K562 (cell line): ENCODE measurements at regions not wholly inside any gene's neighbourhood (a gene's known extent, or its start where the extent isn't known, plus 50 kb on each side); places are given as distances from the start of the nearest gene placed in this dataset.

Experiments used
- ATAC-seq: fragments of 200-7000 bp; cut with Tn5 transposase; 3 replicates; pipeline ENCODE4 v1.9.1; 2020; ENCODE audit warnings: moderate library complexity
- BruUV-seq: library from RNA; stranded (reverse); fragments of 400-500 nt; replicated peaks from 2 replicates; lab custom pipeline; 2021; lab: Mats Ljungman, UMichigan
- CTCF ChIA-PET: fragments of 300-600 bp; formaldehyde crosslinking; extraction: SDS; loops from one replicate; lab custom pipeline; 2021; ENCODE audit warnings: low intra/inter-chr PET ratio; lab: Yijun Ruan, JAX
- POLR2A ChIA-PET: fragments of 300-600, 350-650 bp; sonication (Branson Sonifier 250); formaldehyde crosslinking; extraction: SDS; loops from one replicate; lab custom pipeline; 2021; ENCODE audit warnings: antibody characterized with exemption, inconsistent platforms; lab: Yijun Ruan, JAX
- DNase-seq, 4 experiments: peaks; one replicate each; pipeline versions ENCODE4 v3.0.0 to v3.0.0-alpha.2; 2011 to 2018; ENCODE audit warnings: low spot score in 3 of 4, mixed read lengths in 3 of 4; ENCODE audit errors: extremely low read depth in 1 of 4
- FAIRE-seq: peaks from 2 replicates; lab custom pipeline; 2011; peaks lifted over from hg19 to GRCh38; lab: Jason Lieb, UNC
- H2AFZ ChIP-seq: 2 replicates; pipeline ENCODE4 v1.6.0; 2011; ENCODE audit warnings: low read depth, low read length, control low read depth, inconsistent platforms
- H3K27ac ChIP-seq: fragments of 200-600 bp; 3 replicates; pipeline ENCODE4 v1.8.0; 2011; ENCODE audit warnings: low read depth, mild to moderate bottlenecking, control low read depth, inconsistent platforms, low read length, moderate library complexity, mixed read lengths; ENCODE audit errors: extremely low read depth
- H3K27me3 ChIP-seq, 2 experiments: fragments of 300-600 bp in 1 of 2; 2 replicates in 1 of 2; 3 replicates in 1 of 2; pipeline versions ENCODE4 v1.6.0 to v1.8.0; 2011; ENCODE audit warnings: inconsistent platforms in 2 of 2, low read length in 2 of 2, mild to moderate bottlenecking in 1 of 2, mixed read lengths in 1 of 2, moderate library complexity in 1 of 2; ENCODE audit not compliant: control insufficient read depth in 2 of 2, insufficient read depth in 2 of 2
- H3K36me3 ChIP-seq: fragments of 300-600 bp; 3 replicates; pipeline ENCODE4 v1.8.0; 2011; ENCODE audit warnings: mild to moderate bottlenecking, low read length, inconsistent platforms; ENCODE audit not compliant: control insufficient read depth, insufficient read depth
- H3K4me1 ChIP-seq, 2 experiments: fragments of 200-600 bp in 1 of 2; replicated peaks in 1 of 2; 2 replicates in 1 of 2; 3 replicates in 1 of 2; pipeline versions ENCODE4 v1.5.1 to v1.8.0; 2011; ENCODE audit warnings: inconsistent platforms in 2 of 2, low read length in 2 of 2, mild to moderate bottlenecking in 1 of 2, mixed read lengths in 1 of 2, moderate library complexity in 1 of 2; ENCODE audit not compliant: control insufficient read depth in 2 of 2, insufficient read depth in 2 of 2
- H3K4me2 ChIP-seq: 2 replicates; pipeline ENCODE4 v1.6.1; 2011; ENCODE audit warnings: low read length, control low read depth, inconsistent platforms, mixed read lengths; ENCODE audit not compliant: insufficient read depth
- H3K4me3 ChIP-seq: fragments of 200-600 bp; sonication (generic), shearing (Covaris generic); 2 replicates; pipeline ENCODE4 v1.5.1; 2016; ENCODE audit warnings: control low read depth, inconsistent platforms
- H3K79me2 ChIP-seq: fragments of 200-600 bp; 3 replicates; pipeline ENCODE4 v1.8.0; 2011; ENCODE audit warnings: low read length, inconsistent platforms; ENCODE audit not compliant: control insufficient read depth, insufficient read depth
- H3K9ac ChIP-seq, 2 experiments: 2 replicates each; pipeline versions ENCODE4 v1.6.0 to v1.6.1; 2011; ENCODE audit warnings: low read depth in 2 of 2, low read length in 2 of 2, control low read depth in 1 of 2, inconsistent platforms in 1 of 2, mild to moderate bottlenecking in 1 of 2, mixed read lengths in 1 of 2; ENCODE audit not compliant: insufficient read depth in 1 of 2
- H3K9me1 ChIP-seq: one replicate; pipeline ENCODE4 v1.6.0; 2011; ENCODE audit warnings: inconsistent platforms, mild to moderate bottlenecking, low read length, moderate library complexity; ENCODE audit not compliant: control insufficient read depth, insufficient read depth
- H3K9me3 ChIP-seq: replicated peaks from 2 replicates; pipeline ENCODE4 v1.5.1; 2011; ENCODE audit warnings: low read depth, low read length, inconsistent platforms; ENCODE audit not compliant: control insufficient read depth, insufficient read depth
- H4K20me1 ChIP-seq: replicated peaks from 2 replicates; pipeline ENCODE4 v1.6.1; 2011; ENCODE audit warnings: low read length, inconsistent platforms, mixed read lengths; ENCODE audit not compliant: control insufficient read depth, insufficient read depth
- CBFA2T3 ChIP-seq: fragments of 450-650 bp; IDR thresholded peaks from 2 replicates; pipeline ENCODE4 v1.6.1; 2017
- HDAC8 ChIP-seq: fragments of 450-650 bp; IDR thresholded peaks from 2 replicates; pipeline ENCODE4 v1.6.1; 2016; ENCODE audit warnings: mild to moderate bottlenecking, missing genetic modification characterization, moderate library complexity, missing compliant biosample characterization
- JUNB ChIP-seq: fragments of 450-650 bp; formaldehyde crosslinking; conservative IDR thresholded peaks from 2 replicates; pipeline ENCODE4 v1.4.0; 2020; ENCODE audit warnings: mild to moderate bottlenecking
- KDM1A ChIP-seq, 2 experiments: fragments of 450-650 bp; IDR thresholded peaks; 2 replicates each; pipeline ENCODE4 v1.6.1; 2016; ENCODE audit warnings: mild to moderate bottlenecking in 2 of 2
- MAFG ChIP-seq: fragments of 450-650 bp; conservative IDR thresholded peaks from 2 replicates; pipeline ENCODE4 v1.6.1; 2016; ENCODE audit warnings: missing genetic modification characterization, missing compliant biosample characterization
- SMC3 ChIP-seq: conservative IDR thresholded peaks from 2 replicates; pipeline ENCODE4 v1.6.1; 2011; ENCODE audit warnings: low read depth, low read length, improper control_type of control experiment; ENCODE audit not compliant: insufficient read depth
- ZNF316 ChIP-seq: fragments of 450-650 bp; IDR thresholded peaks from 2 replicates; pipeline ENCODE4 v1.6.1; 2016
- ZNF589 ChIP-seq: fragments of 200-800 bp; sonication (Bioruptor generic); IDR thresholded peaks from 2 replicates; pipeline ENCODE4 v1.6.1; 2016; ENCODE audit warnings: low read depth, missing genetic modification characterization, missing compliant biosample characterization
- WGBS: fragments of 100-300 bp; shearing (Covaris generic); methylation state at CpG from one replicate; pipeline ENCODE4 v1.1.6; 2016; ENCODE audit warnings: low coverage, mixed read lengths; ENCODE audit not compliant: insufficient coverage; ENCODE audit errors: missing lambda C conversion rate; 5-methylcytosine and 5-hydroxymethylcytosine counted together
- in situ Hi-C: fragments of 300-500 bp; cut with MboI; formaldehyde crosslinking; loops from 4 replicates; pipeline ENCODE4 v1.15.0; 2018; ENCODE audit warnings: inconsistent platforms, mixed read lengths
- intact Hi-C: fragments of 100-400 bp; cut with micrococcal nuclease; formaldehyde crosslinking; loops from 2 replicates; pipeline ENCODE4 v1.14.2; 2022
- TF ChIP-seq, protein P1 (sequence below): fragments of 250-450 bp; sonication (Bioruptor Pico); IDR thresholded peaks from 2 replicates; pipeline ENCODE4 v1.8.0; 2021; ENCODE audit warnings: mild to moderate bottlenecking, moderate library complexity
- TF ChIP-seq, protein P2 (sequence below): sonication (generic); formaldehyde crosslinking; IDR thresholded peaks from 2 replicates; pipeline ENCODE4 v1.8.0; 2022; ENCODE audit warnings: mild to moderate bottlenecking, missing genetic modification reagents
- TF ChIP-seq, protein P3 (sequence below): sonication (generic); formaldehyde crosslinking; IDR thresholded peaks from 2 replicates; pipeline ENCODE4 v1.9.0; 2022; ENCODE audit warnings: mild to moderate bottlenecking, missing genetic modification reagents

DNA sequence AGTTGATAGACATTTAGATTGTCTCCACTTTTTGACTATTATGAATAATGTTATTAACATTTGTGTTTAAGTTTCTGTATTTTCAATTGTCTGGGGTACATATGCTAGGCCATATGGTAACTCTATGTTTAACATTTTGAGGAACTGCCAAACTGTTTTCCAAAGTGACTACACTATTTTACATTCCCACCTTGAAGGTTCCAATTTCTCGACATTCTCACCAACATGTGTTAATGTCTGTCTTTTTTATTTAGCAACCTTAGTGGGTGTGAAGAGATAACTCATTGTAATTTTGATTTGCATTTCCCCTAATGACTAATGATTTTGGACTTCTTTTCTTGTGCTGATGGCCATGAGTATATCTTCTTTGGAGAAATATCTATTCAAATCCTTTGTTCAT, 832.4 kb downstream of the DNAJB9 start:
- in situ Hi-C loops, result no loop called here
- Histone ChIP-seq H3K27ac (no peak overlapping the region), H3K36me3 (no peaks in the 10 kb centered on the region), H3K4me3 (no peak overlapping the region), H3K9me1 (no peaks in the 10 kb centered on the region), H3K4me1 (no peaks in the 10 kb centered on the region), H3K9me3 (no peaks in the 10 kb centered on the region), H3K9ac (no peak overlapping the region), H2AFZ (no peak overlapping the region), H4K20me1 (no peaks in the 10 kb centered on the region), H3K4me2 (no peak overlapping the region), H3K27me3 (no peaks in the 10 kb centered on the region), H3K79me2 (no peaks in the 10 kb centered on the region)
- TF ChIP-seq CBFA2T3, result no peak
- TF ChIP-seq, protein P1, sequence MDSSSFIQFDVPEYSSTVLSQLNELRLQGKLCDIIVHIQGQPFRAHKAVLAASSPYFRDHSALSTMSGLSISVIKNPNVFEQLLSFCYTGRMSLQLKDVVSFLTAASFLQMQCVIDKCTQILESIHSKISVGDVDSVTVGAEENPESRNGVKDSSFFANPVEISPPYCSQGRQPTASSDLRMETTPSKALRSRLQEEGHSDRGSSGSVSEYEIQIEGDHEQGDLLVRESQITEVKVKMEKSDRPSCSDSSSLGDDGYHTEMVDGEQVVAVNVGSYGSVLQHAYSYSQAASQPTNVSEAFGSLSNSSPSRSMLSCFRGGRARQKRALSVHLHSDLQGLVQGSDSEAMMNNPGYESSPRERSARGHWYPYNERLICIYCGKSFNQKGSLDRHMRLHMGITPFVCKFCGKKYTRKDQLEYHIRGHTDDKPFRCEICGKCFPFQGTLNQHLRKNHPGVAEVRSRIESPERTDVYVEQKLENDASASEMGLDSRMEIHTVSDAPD (CRISPR knock-in tag), result no peak
- BruUV-seq, result no TSS peak
- intact Hi-C loops, result no loop called here
- ATAC-seq (no peak), FAIRE-seq (no peak), DNase-seq (no peak)
- POLR2A ChIA-PET, result no interaction called here
- 0% methylated on average over 1 of the region's 1 CpG for WGBS
- CTCF ChIA-PET, result no interaction called here

DNA sequence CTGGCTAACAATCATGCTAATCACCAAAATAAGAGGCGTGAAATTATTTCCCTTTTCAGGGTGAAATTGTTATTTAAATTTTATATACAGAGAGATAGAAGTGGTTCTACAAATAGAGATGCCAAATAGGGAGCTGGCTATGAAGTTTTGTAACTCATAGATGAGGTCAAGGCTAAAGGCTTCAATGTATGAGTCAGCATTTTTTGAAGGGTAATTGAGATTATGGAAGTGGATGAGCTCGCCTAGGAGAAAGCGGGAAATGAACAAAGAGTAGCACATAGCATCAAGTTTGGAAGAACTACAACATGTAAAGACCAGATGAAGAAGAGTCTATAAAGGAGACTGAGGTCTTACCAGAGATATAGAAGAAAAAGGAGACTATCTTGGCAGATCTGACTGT, 838.1 kb downstream of the DNAJB9 start:
- no peaks in the 10 kb centered on the region for H3K27me3 ChIP-seq
- H3K4me1 ChIP-seq, result no peaks in the 10 kb centered on the region
- H3K79me2 ChIP-seq, result no peaks in the 10 kb centered on the region
- intact Hi-C loops, result no loop called here
- no peaks in the 10 kb centered on the region for H3K9me3 ChIP-seq
- in situ Hi-C loops, result no loop called here
- DNase-seq (no peak), FAIRE-seq (no peak), ATAC-seq (no peak)
- ChIA-PET CTCF (no interaction called here), POLR2A (no interaction called here)
- H3K4me3 ChIP-seq, result no peak overlapping the region
- BruUV-seq, result no TSS peak
- no peaks in the 10 kb centered on the region for H3K9me1 ChIP-seq
- no peaks in the 10 kb centered on the region for H3K36me3 ChIP-seq
- H3K4me2 ChIP-seq, result no peak overlapping the region
- no peak overlapping the region for H3K9ac ChIP-seq
- H3K27ac ChIP-seq, result no peak overlapping the region
- no peak overlapping the region for H2AFZ ChIP-seq
- 2% methylated on average over 3 of the region's 3 CpGs for WGBS
- H4K20me1 ChIP-seq, result no peaks in the 10 kb centered on the region
- TF ChIP-seq ZNF589 (CRISPR knock-in tag) (no peak), KDM1A (IDR thresholded peaks at IDR 0.05) (no peak), ZNF316 (peak; percentile 88), HDAC8 (tag) (no peak), SMC3 (no peak), JUNB (CRISPR knock-in tag) (no peak), MAFG (tag) (peak; percentile 91)
- TF ChIP-seq, protein P2, sequence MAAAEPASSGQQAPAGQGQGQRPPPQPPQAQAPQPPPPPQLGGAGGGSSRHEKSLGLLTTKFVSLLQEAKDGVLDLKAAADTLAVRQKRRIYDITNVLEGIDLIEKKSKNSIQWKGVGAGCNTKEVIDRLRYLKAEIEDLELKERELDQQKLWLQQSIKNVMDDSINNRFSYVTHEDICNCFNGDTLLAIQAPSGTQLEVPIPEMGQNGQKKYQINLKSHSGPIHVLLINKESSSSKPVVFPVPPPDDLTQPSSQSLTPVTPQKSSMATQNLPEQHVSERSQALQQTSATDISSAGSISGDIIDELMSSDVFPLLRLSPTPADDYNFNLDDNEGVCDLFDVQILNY (CRISPR knock-in tag), result no peak
- TF ChIP-seq, protein P1 (CRISPR knock-in tag), result no peak
- TF ChIP-seq, protein P3, sequence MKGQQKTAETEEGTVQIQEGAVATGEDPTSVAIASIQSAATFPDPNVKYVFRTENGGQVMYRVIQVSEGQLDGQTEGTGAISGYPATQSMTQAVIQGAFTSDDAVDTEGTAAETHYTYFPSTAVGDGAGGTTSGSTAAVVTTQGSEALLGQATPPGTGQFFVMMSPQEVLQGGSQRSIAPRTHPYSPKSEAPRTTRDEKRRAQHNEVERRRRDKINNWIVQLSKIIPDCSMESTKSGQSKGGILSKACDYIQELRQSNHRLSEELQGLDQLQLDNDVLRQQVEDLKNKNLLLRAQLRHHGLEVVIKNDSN (CRISPR knock-in tag), result no peak
